ENCODE measurements at regions not wholly inside any gene's neighbourhood (a gene's known extent, or its start where the extent isn't known, plus 50 kb on each side); places are given as distances from the start of the nearest gene placed in this dataset.

DNA sequence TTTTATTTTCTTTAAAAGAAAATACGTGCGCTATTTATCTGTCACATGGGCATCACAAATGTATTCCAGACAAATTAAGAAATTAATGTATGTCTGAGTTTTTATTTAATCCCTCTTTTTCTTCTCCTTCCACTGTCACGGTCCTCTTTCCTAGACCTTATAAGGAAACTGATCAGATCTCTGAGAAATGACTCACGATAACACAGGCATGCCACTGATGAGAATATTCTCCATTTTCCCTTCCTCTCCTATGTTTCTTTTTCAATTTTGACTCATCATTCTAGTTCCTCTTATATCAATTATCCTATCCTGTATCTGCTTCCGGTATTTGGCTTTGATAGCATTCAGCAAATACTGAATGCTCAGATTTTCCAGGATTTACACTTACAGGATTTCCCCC lies 121.8 kb downstream of the DSC3 start:
- H2AFZ ChIP-seq (ENCODE audit: low read length): no peak overlapping the region
- H2AK5ac ChIP-seq (ENCODE audit: insufficient read length, low read length): no peak overlapping the region
- DNase-seq: no peak
- H3K18ac ChIP-seq (ENCODE audit: insufficient read length, low read depth, low read length): no peak overlapping the region
- H3K4ac ChIP-seq (ENCODE audit: low read depth, low read length): no peak overlapping the region
- H3K4me1 ChIP-seq (ENCODE audit: insufficient read depth, low read length): no peaks in the 10 kb centered on the region
- no peak overlapping the region for H2BK20ac ChIP-seq (ENCODE audit: low read depth, low read length, poor library complexity, severe bottlenecking)
- H3K36me3 Mint-ChIP-seq (ENCODE audit: insufficient read depth in 1 of 3, low read depth in 3 of 3): no peaks in the 10 kb centered on the region
- H3K27me3 Mint-ChIP-seq (ENCODE audit: low read depth): no peaks in the 10 kb centered on the region
- WGBS (ENCODE audit: extremely low coverage, insufficient read length, low lambda C conversion rate): no CpG with 5 or more reads among the region's 5 CpGs
- no peak overlapping the region for H3K4me3 Mint-ChIP-seq
- H2BK12ac ChIP-seq (ENCODE audit: insufficient read length, low read depth, low read length): no peak overlapping the region
- no peak overlapping the region for H2BK15ac ChIP-seq (ENCODE audit: low read depth, low read length)
- no peaks in the 10 kb centered on the region for H3K79me1 ChIP-seq (ENCODE audit: insufficient read depth, low read depth, low read length, poor library complexity, severe bottlenecking)
- TF ChIP-seq, protein P1, sequence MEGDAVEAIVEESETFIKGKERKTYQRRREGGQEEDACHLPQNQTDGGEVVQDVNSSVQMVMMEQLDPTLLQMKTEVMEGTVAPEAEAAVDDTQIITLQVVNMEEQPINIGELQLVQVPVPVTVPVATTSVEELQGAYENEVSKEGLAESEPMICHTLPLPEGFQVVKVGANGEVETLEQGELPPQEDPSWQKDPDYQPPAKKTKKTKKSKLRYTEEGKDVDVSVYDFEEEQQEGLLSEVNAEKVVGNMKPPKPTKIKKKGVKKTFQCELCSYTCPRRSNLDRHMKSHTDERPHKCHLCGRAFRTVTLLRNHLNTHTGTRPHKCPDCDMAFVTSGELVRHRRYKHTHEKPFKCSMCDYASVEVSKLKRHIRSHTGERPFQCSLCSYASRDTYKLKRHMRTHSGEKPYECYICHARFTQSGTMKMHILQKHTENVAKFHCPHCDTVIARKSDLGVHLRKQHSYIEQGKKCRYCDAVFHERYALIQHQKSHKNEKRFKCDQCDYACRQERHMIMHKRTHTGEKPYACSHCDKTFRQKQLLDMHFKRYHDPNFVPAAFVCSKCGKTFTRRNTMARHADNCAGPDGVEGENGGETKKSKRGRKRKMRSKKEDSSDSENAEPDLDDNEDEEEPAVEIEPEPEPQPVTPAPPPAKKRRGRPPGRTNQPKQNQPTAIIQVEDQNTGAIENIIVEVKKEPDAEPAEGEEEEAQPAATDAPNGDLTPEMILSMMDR (conservative IDR thresholded peaks at IDR 0.05): no peak
- H2BK5ac ChIP-seq (ENCODE audit: insufficient read length, low read length): no peak overlapping the region
- no peak overlapping the region for H3T11ph ChIP-seq (ENCODE audit: low read length)
- H3K14ac ChIP-seq (ENCODE audit: insufficient read depth, low read length): no peak overlapping the region
- no peak overlapping the region for H2BK120ac ChIP-seq (ENCODE audit: low read depth, low read length, poor library complexity, severe bottlenecking)
- H4K20me1 ChIP-seq (ENCODE audit: control insufficient read depth, insufficient read depth, insufficient read length): no peaks in the 10 kb centered on the region
- no peaks in the 10 kb centered on the region for H3K27me3 ChIP-seq (ENCODE audit: insufficient read depth, low read length)
- H3K79me2 ChIP-seq (ENCODE audit: insufficient read depth, low read length): no peaks in the 10 kb centered on the region
- no peak overlapping the region for H4K5ac ChIP-seq (ENCODE audit: insufficient read length, low read depth, low read length)
- H3K56ac ChIP-seq (ENCODE audit: insufficient read length, low read depth, low read length): no peak overlapping the region
- H3K27ac Mint-ChIP-seq: no peak overlapping the region
- no peak overlapping the region for H3K27ac ChIP-seq (ENCODE audit: insufficient read length, low read depth, low read length)
- no peaks in the 10 kb centered on the region for H3K23me2 ChIP-seq (ENCODE audit: insufficient read length, low read depth, low read length, poor library complexity, severe bottlenecking)
- H3K4me1 Mint-ChIP-seq: peaks cover 2 to 3% of the 10 kb centered on the region in 2 experiments; a peak in 2 of 4 replicates
- no peak overlapping the region for H3K23ac ChIP-seq (ENCODE audit: insufficient read length, low read depth, low read length)
- no peaks in the 10 kb centered on the region for H3K9me3 Mint-ChIP-seq
- no peak overlapping the region for H3K4me2 ChIP-seq (ENCODE audit: insufficient read depth, insufficient read length, low read length)
- no peak overlapping the region for H4K91ac ChIP-seq (ENCODE audit: insufficient read length, low read depth, low read length)
- no peak overlapping the region for H4K8ac ChIP-seq (replicated peaks; ENCODE audit: insufficient read length, low read depth, low read length)
- H3K9ac ChIP-seq (ENCODE audit: extremely low read depth, insufficient read length, low read length): no peak overlapping the region
- no peaks in the 10 kb centered on the region for H3K9me3 ChIP-seq (ENCODE audit: control insufficient read depth, low read depth, low read length)
